Heart left ventricle (tissue), 13 donors: ENCODE measurements at regions not wholly inside any gene's neighbourhood (a gene's known extent, or its start where the extent isn't known, plus 50 kb on each side); places are given as distances from the start of the nearest gene placed in this dataset.

Source experiments
- CTCF ChIP-seq, 12 donors: fragments of 200-600 bp; sonication (generic) in 4 of 12; IDR thresholded peaks; one replicate each; pipeline versions ENCODE4 v1.5.0 to v1.8.0; 2018 to 2022; ENCODE audit warnings: antibody characterized with exemption in 12 of 12, mild to moderate bottlenecking in 5 of 12
- POLR2A ChIP-seq, 2 donors: fragments of 450-650 bp; IDR thresholded peaks; one replicate each; pipeline ENCODE4 v1.6.1; 2017; ENCODE audit warnings: antibody characterized with exemption in 2 of 2, mild to moderate bottlenecking in 2 of 2, moderate library complexity in 2 of 2
- donor health status: ischemic (EF 13 %, LVEDD 7.1; RV severe dilation, severe dysfunction).
- donor health status: DM: no; HTN: yes; CAD: no.
- donor health status: DM: no; HTN: no; CAD: no.
- donor health status: ischemic (EF 25% LVEDD 6.9; RV normal size, moderate dysfunction).
- donor health status: ischemic (EF 25% LVEDD 5.7; RV mildly dilated, moderate dysfunction).
- donor health status: ischemic (EF 35%, LVEDD 5.7; RV mildly dilated, moderate dysfunction).
- donor health status: nonischemic (EF 11% LVEDD 7.7; RV severe dilation, severe dysfunction).
- donor health status: DM: yes; HTN: yes; CAD: no.
- donor health status: PGD.
- donor health status: ischemic (EF 29% LVEDD 5.4; RV normal size, mild dysfunction).
- donor health status: nonischemic (EF 23%, LVEDD 6.1; RV moderate dilation, normal function).

- TF ChIP-seq CTCF (IDR thresholded peaks at IDR 0.05) (no peak), POLR2A (IDR thresholded peaks at IDR 0.05) (no peak)
These were observed 193.5 kb upstream of the AMOT start for GRCh38 chrX:113033966-113034680.
